ENCODE measurements at regions not wholly inside any gene's neighbourhood (a gene's known extent, or its start where the extent isn't known, plus 50 kb on each side); places are given as distances from the start of the nearest gene placed in this dataset.
"Not testable (repeated sequence)": the region's sequence is repeated elsewhere in the genome, so short reads cannot be mapped to it uniquely, and the experiment has no call there.

DNA sequence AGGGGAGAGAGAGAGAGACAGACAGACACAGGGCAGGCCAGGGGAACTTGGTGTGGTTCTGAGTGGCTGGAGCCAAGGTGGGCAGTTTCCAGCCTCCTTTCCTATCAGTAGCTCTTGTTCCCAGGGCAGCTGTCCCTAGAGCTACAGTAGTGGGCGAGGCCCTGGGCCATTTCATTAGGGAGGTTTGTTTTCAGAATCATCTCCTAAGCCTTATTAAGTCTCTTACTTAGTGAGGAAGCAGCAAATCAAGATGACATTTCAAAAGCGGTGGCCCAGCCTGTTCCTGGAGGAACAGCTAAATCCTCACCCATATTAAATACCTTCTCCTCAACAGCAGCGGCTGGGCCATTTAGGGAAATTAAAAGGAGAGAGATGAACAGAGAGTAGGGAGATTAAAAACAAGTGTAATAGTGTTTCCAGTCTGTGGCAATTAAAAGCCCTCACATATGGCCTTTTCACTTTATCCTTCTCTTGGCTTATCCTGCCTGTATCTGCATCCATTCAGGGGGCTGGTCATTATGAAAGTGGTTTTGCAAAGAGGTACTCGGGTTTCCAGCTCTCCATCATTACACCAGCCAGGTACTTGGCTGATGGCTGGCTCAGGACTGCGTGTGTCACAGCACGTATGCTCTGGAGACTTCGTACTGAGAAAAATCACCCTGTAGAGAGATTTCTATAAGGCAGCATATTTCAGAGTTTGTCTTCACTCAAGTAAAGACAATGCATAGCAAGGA is 91.9 kb upstream of the PRR23C start:
- no peak for DNase-seq

DNA sequence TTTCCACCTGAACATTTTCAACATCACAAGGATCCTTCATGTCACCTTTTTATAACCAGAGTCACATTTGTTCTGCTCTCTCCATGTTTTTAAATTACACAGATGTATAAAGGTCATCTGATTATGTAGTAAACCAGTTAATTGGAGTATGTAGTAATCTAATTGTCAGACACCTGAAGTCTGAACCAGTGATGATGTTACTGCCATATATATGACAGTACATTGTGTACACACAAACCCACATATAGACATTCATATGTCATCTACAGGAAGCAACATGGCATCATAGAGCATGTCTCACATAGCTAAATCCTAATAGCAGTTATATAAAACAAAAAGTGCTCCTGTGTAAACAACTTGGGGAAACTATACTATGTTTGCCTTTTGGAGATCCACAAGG is 95.9 kb upstream of the PRR23C start:
- no peak for DNase-seq

DNA sequence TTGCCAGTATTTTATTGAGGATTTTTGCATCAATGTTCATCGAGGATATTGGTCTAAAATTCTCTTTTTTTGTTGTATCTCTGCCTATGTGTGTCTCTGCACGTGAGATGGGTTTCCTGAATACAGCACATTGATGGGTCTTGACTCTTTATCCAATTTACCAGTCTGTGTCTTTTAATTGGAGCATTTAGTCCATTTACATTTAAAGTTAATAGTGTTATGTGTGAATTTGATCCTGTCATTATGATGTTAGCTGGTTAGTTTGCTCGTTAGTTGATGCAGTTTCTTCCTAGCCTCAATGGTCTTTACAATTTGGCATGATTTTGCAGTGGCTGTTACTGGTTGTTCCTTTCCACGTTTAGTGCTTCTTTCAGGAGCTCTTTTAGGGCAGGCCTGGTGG is 101.3 kb upstream of the PRR23C start:
- DNase-seq: not testable (repeated sequence)

DNA sequence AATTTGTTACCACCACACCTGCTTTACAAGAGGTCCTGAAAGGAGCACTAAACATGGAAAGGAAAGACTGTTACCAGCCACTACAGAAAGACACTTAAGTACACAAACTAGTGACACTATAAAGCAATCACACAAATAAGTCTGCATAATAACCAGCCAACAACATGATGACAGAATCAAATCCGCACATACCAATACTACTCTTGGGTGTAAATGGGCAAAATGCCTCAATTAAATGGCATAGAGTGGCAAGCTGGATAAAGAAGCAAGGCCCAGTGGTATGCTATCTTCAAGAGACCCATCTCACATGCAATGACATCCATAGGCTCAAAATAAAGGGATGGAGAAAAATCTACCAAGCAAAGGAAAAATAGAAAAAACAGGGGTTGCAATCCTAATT is 106.8 kb upstream of the PRR23C start:
- no peak for DNase-seq

DNA sequence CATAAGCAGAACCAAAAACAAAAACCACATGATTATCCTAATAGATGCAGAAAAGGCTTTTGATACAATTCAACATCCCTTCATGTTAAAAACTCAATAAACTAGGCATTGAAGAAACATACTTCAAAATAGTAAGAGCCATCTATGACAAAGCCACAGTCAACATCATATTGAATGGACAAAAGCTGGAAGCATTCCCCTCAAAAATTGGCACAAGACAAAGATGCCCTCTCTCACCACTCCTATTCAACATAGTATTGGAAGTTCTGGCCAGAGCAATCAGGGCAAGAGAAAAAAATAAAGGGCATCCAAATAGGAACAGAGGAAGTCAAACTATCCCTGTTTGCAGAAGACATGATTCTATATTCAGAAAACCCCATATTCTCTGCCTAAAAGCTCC is 108.7 kb upstream of the PRR23C start:
- DNase-seq: not testable (repeated sequence)

DNA sequence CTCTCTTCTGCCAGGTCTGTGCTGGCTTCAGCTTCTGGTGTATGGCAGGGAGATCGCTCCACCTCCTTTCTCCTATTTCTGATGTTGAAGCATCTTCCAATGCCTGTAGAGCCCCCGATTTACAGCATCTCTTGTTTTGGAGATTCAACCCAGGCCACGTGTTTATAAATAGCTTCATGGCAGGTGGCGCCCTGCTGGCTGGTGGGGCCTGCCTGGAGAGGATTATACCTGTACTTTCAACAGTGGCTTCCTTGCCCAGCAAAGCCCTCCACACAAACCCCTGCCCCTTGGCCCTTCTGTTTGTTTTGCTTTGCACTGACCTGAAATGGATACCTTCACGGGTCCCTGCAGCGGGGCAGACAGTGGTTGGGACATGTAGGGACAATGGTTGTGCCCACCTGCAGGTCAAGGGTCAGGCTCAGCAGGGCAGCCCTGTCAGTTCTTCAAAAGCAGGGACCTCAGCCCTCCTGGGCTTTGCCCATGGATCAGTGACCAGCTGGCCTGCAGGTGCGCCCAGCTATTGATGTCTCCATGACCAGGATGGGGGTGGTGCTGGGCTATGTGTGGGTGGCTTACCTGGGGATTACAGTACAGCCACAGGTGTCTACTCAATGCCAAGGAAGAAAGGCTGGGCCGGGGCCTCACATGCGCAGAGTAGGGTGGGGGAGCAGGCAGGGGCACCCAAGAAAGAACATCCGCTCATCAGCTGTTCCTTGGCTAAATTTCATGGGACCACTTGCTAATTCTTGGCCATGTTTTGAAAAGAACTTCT is 112.7 kb upstream of the PRR23C start:
- no peak for DNase-seq

DNA sequence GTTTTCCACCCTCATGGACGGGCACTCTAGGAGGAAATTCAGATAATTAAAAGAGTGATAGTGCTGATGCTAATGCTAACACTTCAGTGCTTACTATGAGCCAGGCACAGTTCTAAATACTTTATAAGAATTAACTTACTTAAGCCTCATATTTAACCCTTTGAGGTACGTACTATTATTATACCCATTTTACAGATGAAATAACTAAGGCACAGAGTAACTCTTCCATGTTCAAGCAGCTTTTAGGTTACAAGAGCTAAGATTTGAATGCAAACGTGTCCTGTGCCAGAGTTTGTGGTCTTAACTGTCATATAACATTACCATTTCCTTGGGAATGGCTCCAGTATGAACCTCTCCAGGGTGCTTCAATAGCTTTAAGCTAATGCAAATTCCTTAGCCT is 114.7 kb upstream of the PRR23C start:
- no peak for DNase-seq

DNA sequence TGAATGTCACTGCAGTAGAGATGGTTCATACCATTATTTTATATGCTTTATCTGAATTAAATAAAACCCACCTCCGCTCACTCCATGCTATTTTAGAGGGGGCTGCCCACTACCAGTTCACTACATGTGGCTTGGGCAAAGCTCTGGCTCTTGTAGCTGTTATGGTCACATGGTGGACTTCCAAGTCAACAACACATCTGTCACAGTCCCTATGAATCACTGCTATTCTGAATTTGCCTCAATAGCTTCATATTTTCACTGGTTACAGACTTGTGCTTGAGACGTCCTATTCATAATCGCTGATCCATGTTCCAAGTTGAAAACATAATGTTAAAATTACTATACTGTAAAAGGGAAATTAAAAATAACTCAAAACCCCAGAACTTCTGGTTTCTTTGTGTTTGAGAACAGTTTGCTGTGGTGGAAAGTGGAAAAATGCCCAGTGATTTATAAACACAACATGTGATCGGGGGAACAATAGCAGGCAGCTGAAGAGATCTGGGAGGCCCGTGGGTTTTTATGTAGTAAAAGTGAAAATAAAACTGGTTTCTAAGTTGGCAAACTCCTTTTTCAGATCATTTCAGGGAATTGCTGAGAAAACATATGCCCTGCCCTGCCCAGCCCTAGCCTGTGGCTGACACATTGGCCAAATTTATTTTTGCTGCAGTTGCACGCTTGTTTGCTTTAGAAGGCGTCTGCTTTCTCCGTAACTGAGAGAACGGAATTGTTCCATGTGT is 128.8 kb upstream of the PRR23C start:
- no peak for DNase-seq

DNA sequence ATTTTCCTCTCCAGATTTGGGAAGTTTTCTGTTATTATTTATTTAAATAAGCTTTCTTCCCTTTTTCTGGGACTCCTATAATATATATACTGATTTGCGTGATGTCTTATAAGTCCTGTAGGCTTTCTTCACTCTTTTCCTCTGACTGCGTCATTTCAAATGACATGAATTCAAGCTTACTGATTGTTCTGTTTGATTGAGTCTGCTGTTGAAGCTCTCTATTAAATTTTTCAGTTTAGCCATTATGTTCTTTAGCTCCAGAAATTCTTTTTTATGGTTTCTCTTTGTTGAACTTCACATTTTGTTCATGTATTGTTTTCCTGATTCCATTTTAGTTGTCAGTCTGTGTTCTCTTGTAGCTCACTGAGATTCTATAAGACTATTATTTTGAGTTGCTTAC is 135.8 kb upstream of the PRR23C start:
- no peak for DNase-seq

DNA sequence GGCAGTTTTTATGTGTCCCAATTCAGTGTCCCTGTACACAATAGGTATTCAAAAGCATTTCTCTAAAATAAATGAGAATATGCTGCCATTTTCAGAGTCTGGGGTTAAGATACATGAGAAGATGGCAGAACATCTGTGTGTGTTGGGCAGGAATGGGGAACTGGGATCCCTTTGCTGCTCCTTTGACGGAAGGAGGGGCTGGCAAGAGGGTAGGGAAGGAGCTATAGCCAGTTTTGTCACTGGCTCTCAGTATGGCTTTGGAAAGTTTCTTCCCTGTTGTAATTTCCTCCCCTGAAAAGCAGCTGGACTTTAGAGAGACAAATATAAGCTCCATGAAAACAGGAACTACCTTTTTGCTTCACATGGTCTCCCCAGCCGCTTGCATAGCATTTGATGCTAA is 137.5 kb upstream of the PRR23C start:
- no peak for DNase-seq

DNA sequence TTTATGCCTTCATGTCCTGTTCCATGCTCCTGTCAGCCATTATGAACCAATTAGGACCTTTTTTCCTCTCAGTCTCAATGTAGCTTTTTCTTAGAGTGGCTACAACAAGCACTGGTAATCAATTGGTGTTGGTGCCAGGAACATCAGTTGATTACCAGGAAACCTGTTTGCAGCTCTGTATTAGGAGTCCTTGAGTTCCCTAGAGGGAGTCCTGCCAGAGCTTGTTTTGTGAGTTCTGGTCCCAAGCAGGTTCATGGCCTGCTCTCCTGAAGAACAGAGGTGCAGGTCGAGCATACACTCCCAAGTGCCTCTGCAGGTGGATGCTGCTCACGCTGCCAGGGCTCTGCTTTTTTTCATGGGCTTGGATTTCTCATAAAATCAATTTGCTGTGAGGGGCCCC is 137.9 kb upstream of the PRR23C start:
- DNase-seq: no peak

DNA sequence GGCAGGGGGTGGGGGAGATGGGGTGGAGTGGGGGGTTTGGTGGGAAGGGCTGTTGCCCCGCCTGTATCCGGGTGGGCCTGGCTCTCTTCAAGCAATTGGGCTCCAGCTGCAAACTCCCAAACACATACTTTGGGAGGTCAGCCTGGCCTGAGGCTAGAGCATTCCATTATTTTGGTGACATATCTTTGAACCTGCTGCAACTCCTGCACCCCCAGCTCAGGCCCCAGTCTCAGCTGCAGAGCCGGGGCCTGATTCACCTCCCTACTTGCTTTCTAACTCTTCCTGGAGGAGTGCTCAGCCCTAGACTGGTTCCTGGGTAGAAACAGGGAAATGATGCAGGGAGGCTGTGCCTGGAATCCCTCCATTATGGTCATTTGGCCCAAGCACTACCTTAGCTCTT is 140.8 kb upstream of the PRR23C start:
- no peak for DNase-seq

DNA sequence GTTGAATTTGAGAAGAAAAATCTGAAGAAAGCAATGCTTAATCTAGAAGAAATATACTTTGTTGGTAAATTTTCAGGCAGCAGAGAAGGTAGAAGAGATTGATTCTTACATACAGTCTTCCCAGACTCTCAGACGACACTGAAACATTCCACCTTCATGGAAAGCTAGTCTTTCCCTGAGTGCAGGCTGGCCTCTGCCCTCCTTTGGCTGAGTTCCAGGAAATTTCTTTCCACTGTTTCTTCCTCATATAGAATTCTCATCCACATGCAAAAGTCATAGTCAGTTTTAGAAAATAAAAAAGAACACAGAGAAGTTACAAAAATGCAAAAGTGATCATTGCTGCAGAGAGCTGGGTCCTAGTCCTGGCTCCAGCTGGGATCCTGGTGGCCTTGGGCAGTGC is 142.5 kb upstream of the PRR23C start:
- no peak for DNase-seq

DNA sequence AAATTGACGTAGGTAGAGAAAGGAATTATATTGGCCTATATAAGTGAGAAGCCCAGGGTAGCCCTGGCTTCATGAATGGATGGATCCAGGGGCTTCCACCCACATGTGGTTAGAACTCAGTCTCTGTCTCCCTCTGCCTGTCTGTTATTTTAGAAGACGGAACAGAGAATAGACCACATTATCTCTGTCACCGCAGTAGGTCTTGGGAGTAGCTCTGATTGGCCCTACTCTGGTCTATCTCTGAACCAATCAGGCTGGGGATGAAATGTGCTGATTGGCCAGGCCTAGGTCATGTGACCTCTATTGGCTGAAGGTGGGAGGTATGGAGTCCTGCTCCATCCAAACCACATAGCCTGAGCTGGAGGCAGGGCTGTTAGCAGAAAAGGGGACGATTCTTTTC is 143.0 kb upstream of the PRR23C start:
- DNase-seq: no peak

DNA sequence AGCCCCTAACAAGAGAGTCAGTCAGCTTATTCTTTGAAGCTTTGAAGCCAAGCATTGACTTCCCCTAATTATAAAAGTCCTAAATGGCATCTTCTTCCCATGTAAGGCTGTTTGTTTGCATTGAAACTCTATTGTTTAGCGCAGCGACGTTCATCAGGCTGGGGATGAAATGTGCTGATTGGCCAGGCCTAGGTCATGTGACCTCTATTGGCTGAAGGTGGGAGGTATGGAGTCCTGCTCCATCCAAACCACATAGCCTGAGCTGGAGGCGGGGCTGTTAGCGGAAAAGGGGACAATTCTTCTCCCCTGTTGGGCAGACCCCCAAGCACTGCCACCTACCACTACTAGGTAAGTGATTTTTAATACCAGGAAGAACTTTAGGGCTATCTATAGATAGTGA is 145.3 kb upstream of the PRR23C start:
- DNase-seq: no peak

DNA sequence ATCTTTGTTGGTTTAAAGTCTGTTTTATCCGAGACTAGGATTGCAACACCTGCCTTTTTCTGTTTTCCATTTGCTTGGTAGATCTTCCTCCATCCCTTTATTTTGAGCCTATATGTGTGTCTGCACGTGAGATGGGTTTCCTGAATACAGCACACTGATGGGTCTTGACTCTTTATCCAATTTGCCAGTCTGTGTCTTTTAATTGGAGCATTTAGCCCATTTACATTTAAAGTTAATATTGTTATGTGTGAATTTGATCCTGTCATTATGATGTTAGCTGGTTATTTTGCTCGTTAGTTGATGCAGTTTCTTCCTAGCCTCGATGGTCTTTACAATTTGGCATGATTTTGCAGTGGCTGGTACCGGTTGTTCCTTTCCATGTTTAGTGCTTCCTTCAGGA is 149.4 kb upstream of the MRPS22 start:
- DNase-seq: not testable (repeated sequence)

DNA sequence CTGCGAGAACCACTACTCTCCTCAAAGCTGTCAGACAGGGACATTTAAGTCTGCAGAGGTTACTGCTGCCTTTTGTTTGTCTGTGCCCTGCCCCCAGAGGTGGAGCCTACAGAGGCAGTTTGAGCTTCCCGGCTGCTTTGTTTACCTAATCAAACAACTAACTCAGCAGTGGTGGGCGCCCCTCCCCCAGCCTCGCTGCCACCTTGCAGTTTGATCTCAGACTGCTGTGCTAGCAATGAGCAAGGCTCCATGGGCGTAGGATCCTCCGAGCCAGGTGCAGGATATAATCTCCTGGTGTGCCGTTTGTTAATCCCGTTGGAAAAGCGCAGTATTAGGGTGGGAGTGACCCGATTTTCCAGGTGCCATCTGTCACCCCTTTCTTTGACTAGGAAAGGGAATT is 147.7 kb upstream of the MRPS22 start:
- DNase-seq: not testable (repeated sequence)

DNA sequence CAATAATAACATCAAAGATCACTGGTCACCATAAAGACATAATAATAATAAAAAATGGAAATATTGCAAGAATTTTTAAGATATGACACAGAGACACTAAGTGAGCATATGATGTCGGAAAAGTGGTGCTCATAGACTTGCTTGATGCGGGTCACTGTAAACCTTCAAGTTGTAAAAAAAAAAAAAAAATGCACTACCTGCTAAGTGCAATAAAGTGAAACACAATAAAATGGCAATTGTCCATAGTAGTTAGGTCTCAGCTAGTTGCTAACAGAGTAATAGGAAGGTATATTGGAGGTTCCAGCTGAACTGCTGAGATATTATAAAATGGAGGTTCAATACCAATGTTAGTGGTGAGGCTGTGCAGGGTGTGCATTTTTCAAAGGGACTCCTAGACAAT is 146.6 kb upstream of the MRPS22 start:
- DNase-seq: no peak

DNA sequence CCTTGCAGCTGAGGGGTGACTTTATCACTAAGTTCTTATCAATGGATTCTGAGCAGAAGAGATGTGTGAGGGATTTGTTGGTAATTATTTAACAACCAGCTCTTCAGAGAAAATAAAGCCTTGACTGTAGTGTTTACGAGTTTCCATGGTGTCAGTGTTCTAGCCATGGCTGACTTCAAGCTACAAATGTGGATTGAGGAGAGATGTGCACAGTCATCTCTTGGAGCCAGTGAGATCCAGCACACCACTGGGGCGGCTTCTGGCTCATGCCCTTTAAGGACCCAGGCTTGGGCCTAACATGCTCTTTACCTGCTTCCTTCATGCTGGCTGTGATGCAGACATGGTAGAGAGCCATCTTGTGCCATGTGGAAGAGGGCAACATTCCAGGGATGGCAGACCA is 145.6 kb upstream of the MRPS22 start:
- no peak for DNase-seq

DNA sequence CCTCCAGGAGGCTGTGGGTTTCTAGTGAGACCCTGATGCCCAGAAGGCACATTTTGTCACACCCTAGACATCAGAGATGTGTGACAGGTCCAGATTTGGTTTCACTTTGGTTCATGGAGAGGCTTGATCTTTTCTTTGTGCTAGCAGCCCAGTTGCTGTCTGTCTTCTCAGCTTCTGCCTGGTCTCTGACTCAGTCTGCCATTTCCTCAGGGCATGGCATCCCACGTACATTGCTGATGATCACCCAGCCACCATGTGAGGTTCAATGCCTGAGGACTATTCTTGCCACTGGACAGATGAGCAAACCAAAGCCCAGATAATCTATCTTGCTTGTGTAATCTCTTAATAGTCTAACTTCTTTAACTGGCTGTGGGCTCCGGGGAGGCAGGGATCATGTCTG is 144.9 kb upstream of the MRPS22 start:
- DNase-seq: no peak

DNA sequence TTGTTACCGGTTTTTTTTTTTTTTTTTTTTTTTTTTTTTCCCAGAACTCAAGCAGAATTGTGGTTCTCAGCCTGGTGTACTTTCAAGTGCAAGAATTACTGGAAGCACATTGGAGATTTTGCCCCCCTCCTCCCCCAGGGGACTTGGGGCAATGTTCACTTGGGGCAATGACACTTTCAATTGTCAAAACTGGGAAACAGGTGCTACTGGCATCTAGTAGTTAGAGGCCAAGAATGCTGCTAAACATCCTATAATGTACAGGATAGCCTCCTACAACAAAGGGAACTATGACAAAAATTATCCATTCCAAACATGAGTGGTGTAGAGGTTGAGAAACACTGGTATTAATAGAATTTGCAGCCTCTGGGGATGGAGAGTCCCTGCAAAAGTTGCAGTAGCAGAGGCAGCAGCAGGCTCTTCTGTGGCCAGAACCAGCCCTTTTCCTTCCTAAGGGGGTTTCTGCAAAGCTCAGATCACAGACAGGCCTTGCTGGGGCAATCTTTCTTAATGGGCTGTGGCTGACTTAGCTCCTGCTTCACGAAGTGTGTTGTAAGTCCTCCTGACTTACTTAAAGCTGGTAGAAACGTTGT is 144.3 kb upstream of the MRPS22 start:
- no peak for DNase-seq

DNA sequence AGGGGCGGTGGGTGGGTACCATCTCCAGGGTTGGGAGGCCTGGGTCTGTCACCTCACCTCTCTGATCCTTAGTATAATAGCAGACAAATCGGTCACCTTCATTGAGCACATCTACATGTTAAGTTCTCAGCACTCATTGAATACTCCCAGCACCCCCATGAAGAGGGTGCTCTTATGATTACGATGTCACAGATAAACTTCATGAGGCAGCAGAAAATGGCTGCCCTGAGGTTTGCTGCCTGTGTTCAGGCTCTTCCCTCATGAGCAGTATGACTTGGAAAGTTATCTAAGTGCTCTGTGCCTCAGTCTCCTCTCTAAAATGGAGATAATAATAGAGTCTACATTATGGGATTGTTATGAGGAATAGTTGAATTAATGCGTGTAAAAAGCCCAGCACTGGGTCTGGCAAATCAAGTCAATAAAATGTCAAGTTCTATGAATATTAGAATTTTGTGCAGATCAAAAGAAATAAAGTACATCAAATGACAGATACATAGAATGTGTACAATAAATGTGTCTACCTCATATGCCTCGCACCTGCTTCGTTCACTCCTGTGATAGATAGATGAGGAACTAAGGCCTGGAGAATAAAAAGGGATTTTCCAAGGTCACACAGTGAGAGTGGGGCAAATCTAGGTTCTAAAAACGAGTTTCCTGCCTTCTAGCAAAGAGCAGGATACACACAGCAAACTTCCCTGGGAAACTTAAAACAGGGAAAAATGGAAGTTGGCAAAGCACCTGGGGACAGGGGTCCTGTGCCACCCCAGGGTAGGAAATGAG is 142.2 kb upstream of the MRPS22 start:
- DNase-seq: no peak
